OCI-M1 (cell line): ENCODE measurements at regions not wholly inside any gene's neighbourhood (a gene's known extent, or its start where the extent isn't known, plus 50 kb on each side); places are given as distances from the start of the nearest gene placed in this dataset.

Source experiments
- DNase-seq: peaks from one replicate; lab custom pipeline; 2025; lab: John Stamatoyannopoulos, UW

DNA sequence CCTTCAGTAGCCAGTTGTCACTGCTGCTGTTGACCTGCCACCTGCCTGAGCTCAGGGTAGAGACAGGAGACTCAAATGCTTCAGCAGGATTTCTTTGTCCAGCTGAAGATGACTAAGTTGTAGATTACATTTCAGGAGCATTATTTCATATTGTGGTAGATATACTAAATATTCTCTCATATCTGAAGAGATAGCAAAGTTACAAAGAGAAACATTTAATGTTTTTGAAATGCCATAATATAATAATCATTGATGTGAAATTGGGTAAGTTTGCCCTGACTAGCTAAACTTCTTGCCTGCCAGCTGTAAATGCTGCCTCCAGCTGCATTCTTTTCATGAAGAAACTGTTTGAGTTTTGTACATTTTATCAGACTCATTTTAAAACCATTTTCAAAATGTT lies 247.6 kb upstream of the CNKSR2 start:
- DNase-seq = no peak

DNA sequence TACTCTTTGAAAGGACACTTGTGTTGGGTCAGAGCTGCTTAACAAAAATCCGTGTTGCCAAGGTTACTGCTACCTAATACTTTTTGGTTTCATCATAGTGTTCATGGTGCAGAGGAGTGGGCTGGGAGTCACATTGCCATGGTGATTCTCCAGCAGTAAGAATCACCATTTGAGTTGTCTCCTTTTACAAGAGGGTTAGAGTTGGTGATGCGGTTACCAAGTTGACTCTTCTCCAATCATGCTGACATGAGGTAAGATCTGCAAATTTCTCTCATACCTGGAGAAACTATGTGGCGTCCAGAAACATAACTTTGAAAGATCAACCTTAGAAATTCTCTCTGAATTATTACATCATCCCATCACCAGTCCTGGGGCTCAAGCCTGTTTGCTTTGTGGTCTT lies 242.9 kb upstream of the CNKSR2 start:
- no peak for DNase-seq

DNA sequence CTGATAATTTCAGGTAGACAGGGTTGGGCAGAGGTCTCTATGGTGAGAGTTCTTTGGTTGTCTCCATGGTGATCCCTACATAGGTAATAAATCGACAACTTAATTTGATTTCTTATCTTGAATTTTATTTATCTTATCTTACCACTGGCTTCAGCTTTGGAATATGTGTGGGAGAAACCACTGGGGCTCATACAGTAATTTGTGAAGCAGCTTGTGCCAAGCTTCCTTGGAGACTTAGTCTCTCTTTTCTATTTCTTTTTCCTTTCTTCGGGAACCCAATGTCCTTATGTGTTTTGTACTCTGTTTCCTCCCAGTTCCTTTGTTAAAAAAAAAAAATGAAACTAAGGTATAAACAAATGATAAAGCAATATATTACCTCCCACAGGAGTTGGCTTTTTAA lies 242.4 kb upstream of the CNKSR2 start:
- no peak for DNase-seq

DNA sequence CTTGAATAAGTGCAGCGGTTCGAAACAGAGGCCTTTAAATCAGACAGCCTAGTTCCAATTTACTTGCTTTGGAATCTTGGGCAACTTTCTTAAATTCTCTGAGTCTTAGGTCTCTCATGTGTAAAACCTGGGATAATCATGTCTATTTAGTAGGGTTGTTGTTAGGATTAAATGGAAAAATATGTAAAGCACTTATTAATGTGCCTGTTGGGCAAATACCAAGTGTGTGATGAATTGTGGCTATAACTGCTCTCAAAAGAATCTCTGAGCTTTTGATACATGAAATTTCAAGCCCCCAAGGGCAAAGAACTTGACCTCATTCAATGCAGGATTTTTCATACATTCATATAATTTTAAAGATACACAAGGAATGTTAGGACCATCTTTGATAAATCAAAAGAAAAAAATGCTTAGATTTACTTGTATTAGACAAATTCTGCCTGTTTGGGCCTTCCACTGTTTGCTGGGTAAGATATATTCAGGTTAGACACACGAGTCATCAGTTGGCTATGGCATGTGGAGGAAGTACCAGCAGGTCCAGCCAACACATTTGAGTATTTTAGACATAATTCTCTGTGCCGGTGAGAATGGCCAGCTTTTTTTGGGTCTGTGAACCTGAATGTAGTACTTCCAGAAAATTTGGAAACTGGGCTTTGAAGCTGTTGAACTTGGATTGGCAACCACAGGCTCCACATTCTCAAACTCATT lies 241.4 kb upstream of the CNKSR2 start:
- no peak for DNase-seq

DNA sequence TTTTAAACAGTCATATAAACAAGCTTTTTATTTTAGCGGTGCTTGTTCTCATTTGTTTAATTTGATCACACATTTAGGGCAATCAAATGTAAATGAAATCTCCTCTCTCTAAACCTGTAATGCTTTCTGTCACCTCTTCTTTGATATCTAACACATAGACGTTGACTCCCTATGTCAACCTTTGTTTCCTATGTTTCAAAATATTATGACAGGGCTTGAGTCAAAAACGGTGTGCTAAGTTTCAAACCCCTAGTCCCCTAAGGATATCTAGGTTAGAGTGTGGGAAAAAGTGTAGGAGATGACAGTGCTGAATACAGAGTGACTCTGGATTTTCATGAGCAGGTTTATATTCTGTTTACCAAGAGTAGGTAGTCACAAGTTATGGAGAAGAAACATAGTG lies 224.0 kb upstream of the CNKSR2 start:
- DNase-seq = no peak

DNA sequence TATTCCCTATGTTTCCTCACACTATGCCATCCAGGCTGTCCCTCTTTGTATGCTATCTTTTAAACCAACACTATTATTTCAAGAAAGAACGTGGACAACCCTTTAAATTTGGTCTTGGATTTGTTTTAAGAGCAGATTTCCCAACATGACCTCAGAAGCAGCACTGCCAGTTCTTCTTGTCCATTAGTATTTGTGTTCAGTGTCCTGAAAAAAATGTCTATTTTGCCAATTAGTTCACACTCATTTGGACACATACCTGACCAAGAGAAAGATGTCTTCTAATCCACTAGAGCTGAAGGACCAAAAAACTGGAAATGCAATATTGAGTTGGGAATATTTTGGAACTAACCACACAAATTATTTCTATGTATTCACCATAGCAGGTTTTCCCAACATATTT lies 223.2 kb upstream of the CNKSR2 start:
- DNase-seq = no peak

DNA sequence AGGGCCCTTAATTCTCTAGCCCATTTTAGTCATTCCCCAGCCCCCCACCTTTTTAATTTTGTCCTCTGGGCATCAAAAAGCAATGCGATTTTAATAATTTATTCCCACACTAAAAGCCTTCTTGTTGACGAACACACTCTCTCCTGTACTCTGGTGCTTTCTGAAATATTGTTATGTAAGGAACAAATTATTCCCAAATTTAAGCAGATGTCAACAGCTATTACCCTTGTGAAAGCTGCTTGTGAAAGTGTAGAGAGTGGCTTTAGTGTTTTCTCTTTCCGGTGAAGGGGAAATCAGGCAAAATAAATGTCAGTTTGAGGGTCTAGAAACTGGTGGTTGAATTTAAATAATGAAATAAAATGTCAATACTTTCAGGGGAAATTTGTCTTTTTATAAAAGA lies 221.2 kb upstream of the CNKSR2 start:
- no peak for DNase-seq

DNA sequence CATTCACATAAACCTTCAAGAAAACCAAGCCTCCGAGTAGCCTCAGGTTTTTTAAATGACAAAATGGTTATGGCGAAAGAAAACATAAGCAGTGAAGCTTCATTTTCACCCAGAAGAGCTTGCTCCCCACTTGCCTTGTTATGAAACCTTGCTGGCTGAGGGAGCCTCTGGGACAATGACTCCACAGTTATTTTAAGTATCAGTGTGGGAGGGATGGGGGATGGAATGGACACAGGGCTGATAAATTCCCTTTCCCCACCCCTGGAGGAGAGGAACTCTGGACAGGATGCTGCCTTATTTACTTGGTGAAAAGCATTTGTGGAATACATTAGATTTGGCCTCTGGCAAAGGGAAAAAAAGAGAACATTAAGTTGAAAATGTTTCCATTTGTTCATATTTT lies 220.7 kb upstream of the CNKSR2 start:
- DNase-seq = no peak

DNA sequence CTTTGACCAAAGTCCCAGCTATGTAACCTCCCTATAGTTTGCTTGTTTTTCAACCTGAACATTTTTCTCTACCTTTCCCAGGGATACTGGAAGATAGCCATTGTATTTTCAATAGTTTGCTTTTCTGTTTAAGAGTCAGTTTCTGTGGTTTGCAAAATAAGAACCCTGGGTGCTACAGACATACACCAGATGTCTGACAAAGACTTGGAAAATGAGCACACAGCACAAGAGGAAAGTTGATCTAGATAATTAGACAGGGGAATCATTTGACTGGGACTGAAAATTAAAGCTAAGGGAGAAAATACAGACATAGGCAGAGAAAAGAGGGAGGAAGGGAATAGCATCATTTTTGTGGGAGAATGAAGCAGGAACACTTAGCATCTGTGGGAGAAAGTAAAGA lies 218.3 kb upstream of the CNKSR2 start:
- DNase-seq = no peak

DNA sequence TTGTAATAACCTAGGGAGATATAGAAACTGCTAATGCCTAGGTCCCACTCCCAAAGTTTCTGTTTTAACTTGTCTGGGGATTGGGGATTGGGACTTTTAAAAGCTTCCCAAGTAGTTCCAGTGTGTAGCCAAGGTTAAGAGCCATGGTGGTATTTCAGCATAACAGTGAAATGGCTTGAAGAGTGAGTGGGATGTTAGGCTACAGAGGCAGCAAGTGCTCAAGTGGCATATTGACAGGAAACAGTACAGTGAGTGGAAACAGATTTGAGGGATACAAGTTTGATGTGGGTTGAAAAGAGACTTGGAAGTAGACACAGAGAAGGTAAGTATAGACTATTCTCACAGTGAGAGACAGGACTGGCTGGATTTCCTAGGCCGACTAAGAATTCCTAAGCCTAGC lies 217.6 kb upstream of the CNKSR2 start:
- no peak for DNase-seq

DNA sequence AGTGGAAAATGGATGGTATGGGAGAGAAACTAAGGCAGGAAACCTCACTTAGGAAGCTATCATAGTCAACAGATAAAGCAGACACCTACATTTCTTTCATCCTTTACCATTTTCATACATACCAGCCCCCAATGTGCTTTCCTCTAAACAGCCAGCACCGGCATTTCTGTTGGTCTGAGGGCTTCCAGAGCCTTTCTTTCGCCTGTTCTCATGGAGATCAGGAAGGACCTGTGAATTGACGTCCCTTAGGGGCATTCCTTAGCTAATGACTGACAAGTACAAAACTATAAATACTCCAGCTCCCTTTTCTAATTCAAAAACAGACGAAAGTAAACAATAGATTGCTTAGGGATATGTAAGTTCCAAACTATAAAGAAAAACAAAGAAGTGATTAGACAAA lies 215.5 kb upstream of the CNKSR2 start:
- no peak for DNase-seq

DNA sequence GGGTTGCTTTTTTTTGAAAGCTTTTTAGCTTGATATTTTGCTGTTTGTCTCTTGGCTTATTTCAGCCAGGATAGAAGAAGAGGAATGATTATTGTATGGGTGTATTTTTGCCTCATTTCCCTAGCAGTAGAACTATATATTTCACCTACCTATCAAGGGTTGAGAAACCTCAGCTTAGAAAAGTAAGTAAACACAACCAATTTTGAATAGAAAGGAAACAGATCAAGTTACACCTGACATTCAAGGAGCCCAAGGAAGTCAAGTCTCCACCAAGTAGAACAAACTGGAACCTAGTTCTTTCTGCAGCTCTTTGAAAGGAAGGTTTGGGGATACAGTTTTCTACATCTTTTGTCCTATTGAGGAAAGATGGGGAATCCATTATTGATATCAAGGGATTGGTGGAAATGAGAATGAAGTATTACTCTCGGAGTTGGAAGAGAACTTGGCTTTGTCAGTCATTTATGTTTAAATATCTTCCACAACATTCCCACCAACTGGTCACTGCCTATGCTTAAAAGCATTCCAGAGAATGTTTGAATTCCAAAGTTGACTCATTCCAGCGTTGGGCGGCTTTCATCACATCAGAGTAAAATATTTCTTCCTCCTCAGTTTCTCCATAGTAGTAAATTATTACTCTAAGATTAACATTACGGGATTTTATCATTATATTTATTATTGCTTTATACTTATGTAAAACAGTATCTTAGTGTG lies 207.8 kb upstream of the CNKSR2 start:
- DNase-seq = no peak

DNA sequence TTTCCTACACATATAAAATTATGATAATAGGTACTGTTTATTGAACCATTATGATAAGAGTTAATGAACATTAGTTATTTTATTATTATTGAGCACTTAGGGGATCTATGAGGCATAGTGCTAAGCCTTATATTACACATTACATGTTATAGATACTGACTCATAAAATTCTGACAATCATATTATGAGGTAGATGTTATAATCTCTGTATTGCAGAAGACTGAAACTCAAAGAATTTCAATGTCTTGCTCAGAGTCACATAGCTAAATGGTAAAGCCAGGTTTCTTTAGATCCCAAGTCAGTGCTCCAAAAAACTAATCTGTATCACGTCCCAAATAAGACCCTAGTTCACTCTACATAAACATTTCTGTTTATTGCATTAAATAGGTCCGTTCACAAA lies 207.2 kb upstream of the CNKSR2 start:
- no peak for DNase-seq

DNA sequence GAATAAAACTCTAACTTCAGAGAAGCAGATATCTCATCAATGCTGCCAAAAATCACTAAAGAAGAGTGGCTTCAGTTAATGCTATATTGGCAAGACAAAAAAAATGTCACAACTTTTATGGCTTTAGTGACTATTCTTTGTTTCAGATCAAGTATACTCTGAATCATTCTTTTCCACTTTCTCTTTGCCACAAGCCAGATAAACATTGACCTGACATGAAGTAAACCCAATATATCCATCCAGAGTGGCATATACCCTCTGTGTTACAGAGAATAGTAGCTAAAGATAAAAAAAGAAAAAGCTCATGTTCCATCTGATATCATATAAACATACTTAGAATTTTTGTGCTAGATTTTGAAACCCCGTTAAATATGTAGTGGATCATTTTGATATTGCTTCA lies 206.7 kb upstream of the CNKSR2 start:
- no peak for DNase-seq

DNA sequence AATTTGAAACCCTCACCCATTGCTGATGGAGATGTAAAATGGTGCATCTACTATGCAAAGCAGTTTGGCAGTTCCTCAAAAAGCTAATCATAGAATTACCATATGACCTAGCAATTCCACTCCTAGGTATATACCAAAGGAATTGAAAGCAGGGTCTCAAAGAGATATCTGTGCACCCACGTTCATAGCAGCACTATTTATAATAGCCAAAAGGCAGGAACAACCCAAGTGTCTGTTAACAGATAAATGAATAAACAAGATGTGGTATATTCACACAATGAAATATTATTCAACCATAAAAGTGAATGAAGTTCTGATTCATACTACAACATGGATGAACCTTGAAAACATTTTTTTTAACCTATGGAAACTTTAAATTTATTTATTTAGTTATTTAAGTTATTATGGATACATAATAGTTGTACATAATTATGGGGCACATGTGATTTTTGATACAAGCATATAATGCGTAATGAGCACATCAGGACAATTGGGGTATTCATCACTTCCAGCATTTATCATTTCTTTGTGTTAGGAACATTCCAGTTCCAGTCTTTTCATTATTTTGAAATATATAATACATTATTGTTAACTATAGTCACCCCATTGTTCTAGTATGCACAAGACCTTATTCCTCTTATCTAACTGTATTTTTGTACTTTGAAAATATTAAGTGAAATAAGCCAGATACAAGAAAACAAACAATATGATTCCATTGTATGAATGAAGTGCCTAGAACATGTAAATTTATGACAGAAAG lies 205.6 kb upstream of the CNKSR2 start:
- DNase-seq = no peak

DNA sequence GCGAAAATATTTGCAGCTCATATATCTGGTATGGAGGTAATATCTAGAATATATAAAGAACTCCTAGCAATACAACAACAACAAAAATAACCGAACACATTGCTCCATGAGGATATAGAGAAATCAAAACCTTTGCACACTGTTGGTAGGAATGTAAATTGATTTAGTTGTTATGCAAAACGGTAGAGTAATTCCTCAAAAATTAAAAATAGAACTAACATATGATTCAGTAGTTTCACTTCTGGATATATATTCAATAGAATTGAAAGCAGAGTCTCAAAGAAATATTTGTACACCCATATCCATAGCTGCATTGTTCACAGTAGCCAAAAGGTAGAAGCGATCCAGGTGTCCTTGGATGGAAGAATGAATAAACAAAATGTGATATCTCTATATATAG lies 203.0 kb upstream of the CNKSR2 start:
- no peak for DNase-seq

DNA sequence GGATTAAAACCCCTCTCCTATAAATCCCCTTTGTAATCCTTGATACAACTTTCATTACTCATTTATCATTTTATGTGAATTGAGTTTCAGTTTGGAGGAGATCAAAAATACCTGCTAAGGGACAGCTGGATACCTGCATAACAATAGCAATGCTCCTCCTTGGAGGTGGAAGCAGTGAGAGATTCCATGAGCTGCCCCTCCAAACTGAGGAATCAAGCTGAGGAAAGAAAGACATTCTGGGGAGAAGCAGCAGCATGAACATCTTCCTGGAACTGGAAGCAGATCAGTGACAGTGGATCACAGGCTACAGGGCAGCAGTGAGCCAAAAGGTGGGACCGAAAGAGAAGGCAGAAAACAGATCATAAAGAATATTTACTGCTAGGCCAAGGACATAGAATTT lies 199.8 kb upstream of the CNKSR2 start:
- no peak for DNase-seq

DNA sequence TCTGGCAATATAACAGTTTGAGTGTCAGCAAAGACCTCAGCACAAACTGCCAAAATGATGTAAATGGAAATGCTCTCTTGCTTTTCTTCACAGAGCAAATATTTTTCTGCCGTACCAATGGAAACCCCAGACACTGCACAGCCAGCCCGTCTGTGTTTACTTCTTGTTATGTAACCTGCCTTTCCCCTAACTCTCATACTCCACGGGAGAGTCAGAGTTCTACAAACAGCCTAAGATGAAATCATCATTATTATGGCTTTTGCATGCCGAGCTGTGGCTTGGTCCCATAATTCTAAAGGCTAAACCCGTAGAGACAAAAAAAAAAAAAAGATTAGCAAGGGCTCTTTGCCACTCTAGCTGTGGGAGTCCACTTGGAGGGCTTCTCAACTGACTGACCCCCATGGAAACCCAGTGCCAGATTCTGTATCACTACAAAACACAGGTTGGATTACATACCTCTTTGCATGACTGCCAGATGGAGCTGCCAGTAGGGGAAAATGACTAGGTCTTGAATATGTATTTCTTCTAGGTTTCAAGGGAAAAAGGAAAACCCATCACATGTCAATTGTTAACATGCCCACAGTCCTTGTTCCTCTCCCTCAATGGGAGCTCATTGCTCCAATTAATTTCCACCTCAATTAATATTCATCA lies 197.2 kb upstream of the CNKSR2 start:
- no peak for DNase-seq

DNA sequence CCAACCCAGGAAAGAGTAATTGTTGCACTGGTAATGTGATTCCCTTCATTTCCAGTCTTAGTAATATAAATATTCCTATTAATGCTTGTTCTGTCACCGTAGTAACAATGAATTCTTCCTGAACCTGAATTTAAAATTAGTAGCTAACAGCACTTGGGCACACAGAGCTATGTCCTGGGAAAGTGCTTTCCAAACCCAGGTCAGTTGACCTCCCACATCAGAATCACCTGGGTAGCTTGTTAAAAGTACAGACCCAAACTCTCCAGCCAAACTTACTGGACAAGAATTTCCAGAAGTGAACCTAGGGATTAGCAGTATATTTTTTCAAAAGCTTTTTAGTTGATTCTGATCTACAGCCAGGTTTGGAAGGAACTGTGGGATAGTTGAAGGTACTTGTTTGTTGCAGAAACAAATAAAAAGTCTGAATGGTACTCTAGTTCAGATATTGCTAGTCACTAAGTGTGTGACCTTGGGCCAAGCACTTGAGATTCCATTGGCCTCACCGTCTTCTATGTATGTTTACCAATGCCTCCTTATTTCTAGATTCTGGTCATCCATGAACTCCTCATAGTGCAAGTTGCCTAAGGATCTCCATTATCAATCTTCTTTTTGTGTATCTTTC lies 192.9 kb upstream of the CNKSR2 start:
- DNase-seq = no peak

DNA sequence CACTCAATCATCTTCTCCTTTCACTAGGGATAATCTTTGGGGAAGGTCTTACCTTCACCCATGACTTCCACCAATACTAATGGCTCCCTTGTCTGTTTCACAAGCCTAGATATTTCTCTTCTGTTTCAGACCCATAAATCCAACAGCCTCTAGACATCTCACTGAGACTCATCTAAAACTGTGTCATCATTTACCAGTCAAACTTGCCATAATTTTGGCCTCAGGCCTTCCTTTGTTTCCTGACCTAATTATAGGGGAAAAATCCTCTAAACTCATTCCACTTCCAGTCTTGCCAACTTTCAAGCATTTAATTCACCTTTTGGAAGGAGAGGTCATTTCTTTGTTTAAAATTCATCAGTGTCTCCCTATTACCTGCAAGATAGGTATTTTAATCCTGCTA lies 181.0 kb upstream of the CNKSR2 start:
- DNase-seq = no peak

DNA sequence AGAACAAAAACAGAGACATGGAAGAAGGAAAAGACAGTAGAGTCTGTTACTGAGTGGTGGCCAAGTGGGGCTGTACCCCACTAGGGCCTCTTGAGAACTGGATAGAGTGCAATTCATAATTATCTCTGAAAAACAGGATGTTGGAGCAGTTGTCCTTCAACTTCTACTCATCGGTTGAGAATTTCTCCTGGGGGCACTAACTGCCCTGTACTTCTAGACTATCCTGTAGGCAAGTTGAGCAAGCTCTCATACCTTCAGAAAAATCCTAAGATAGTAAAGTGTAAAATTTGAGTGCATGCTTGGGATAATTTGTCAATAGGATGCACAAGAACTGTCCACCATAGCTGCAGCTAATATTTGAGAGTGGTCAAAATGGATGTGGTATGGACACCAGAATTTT lies 179.7 kb upstream of the CNKSR2 start:
- no peak for DNase-seq

DNA sequence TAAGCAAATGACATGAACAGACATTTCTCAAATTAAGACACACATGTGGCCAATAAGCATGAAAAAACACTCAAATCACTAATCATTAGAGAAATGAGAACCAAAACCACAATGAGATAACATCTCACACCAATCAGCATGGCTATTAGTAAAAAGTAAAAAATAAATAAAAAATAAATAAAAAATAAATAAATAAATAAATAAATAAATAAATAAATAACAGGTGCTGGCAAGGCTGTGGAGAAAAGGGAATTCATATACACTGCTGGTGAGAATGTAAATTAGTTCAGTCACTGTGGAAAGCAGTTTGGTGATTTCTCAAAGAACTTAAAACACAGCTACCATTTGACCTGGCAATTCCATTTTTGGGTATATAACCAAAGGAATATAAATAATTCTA lies 167.1 kb upstream of the CNKSR2 start:
- no peak for DNase-seq
